ENCODE measurements at regions not wholly inside any gene's neighbourhood (a gene's known extent, or its start where the extent isn't known, plus 50 kb on each side); places are given as distances from the start of the nearest gene placed in this dataset.

GRCh38 chr9:96038271-96038670, 162.8 kb downstream of the ERCC6L2 start:
- DNase-seq (ENCODE audit: low spot score): no peak

GRCh38 chr9:96034553-96035122, 159.1 kb downstream of the ERCC6L2 start:
- no peak for DNase-seq (ENCODE audit: low spot score)

GRCh38 chr9:96033896-96034295, 158.4 kb downstream of the ERCC6L2 start:
- DNase-seq (ENCODE audit: low spot score): no peak

GRCh38 chr9:96031916-96032534, 156.5 kb downstream of the ERCC6L2 start:
- DNase-seq (ENCODE audit: low spot score): no peak

DNA sequence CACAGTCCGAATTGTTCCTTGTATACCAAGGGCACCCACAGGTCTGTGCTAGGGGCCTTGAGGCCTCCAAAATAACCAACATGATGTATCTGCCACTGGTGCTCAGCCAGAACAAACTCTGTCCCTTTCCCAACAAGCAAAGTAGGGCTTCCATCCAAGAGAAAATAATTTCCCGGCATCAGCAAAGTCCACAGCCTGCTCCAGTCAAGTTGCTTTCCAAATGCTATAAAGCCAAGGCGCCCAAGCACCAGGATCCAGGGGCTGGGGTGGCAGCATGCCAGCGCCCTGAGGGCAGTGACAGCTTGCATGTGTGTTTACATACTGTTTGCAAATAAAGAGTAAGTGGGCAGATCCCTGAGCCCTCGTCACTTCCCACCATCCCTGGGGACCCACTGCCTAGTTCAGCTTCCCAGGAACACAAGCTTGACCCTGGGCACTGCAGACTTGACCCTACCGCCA, 155.9 kb downstream of the ERCC6L2 start:
- no peak for DNase-seq (ENCODE audit: low spot score)

GRCh38 chr9:96029722-96030530, 154.4 kb downstream of the ERCC6L2 start:
- DNase-seq (ENCODE audit: low spot score): no peak

DNA sequence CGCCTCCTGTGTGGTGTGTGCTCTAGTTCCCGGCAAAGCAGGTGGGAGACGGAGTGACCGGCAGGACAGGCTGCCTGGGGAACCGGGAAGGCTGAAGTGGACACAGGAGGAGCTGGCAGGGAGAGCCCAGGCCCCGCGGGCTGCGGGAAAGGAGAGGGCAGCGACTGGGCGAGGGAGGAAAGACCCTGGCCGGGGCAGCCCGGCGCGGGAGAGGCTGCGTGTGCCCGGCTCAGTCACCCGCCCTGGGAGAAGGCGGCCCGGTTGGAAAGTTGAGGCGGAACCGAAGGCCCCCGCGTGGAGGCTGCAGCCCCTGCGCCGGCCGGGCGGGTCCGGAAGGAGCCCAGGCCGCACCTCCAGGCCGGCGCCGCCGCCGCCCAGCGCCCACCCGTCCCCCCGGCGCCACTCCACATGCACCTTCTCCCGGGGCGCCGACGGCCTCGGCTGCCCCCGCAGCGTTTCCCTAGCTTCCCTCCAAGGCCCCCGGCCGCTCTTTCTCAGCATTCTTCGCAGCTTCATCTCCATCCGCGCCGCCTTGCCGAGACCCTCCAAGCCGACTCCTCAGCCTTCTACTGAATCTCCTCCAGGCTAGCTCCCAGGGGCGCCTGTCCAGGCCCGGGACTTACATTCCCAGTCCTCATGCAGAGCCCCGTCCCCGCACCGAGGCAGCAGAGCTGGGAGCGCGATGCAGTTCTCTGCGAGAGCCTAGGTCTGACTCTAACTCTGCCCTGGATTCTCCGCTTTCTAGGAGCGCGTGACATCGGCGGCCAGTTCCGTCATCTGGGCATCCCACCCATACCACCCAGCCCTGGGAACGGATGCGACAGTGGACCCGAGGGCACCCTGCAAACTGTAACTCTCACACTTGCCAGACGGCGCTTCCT, 152.0 kb downstream of the ERCC6L2 start:
- DNase-seq (ENCODE audit: low spot score): no peak

DNA sequence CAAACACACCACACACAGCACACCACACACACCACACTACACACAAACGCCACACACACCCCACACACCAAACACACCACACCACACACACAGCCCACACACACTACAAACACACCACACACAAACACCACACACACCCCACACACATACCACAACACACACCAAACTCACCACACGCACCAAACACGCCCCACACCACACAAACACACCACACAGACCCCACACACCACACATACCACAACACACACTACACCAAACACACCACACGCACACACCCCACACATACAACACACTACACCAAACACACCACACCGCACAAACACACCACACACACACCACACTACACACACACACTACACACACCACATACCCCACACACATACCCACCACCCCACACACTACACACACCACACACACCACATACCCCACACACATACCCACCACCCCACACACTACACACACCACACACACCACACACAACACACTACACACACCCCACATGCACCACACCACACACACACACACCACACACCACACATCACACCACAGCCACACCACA, 151.2 kb downstream of the ERCC6L2 start:
- no peak for DNase-seq (ENCODE audit: low spot score)

- DNase-seq (ENCODE audit: low spot score): no peak
These were observed 150.6 kb downstream of the ERCC6L2 start for GRCh38 chr9:96025995-96026602.

DNA sequence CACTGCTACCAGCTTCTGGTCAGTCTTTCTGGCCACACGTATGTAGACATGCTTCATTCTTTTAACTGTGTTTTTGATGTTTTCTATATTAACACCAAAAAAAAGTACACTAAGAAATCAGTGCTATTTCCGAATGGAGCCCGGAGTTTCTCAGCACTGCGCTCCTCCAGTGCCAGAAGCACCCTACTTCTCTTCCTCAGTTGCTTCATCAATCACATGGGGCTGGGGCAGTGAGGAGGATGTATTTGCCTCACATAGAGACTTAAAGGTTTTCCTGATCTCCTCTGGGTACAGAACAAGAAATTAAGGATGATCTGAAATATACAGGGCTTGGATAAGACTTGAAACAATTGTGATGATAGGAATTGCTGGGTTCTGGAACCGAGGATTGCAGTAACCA, 148.0 kb downstream of the ERCC6L2 start:
- no peak for DNase-seq (ENCODE audit: low spot score)

- DNase-seq (ENCODE audit: low spot score): no peak
These were observed 147.1 kb downstream of the ERCC6L2 start for GRCh38 chr9:96022445-96023051.

GRCh38 chr9:96021551-96022444, 146.3 kb downstream of the ERCC6L2 start:
- DNase-seq (ENCODE audit: low spot score): no peak

DNA sequence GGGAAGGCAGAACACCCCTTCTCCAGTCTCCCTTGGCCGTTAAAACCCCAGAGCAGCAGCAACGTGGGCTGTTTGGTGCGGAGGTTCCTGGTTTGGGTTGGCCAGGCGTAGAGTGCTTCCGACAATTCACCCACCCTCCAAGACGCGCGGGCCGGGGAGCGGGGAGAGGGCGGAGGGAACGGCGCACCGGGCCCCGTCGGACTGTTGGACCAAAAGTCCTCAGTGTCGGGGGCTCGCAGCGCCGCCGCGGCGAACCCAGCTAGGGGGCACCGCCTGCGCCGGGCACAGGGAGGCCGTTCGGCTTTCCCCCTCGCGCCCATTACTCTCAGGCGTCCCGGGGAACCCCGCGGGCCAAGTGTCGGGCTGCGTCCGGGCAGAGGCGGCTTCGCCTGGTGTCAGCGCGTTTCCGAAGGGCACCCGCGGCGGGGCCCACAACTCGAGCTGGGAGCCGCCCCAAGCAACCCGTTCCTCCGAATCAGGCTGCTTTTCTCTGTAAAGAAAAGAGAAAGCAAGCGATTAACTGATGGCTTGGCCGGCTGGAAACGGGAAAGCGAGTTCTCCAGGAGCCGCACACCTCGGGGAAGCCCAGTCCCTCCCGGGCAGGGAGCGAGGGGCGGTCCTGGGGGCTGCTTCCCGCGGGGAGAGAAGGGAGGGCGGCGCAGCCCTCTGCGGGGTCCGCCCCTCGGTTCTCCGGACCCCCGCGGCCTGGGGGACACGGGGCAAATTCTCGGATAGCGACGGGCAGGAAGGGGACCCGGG, 145.5 kb downstream of the ERCC6L2 start:
- no peak for DNase-seq (ENCODE audit: low spot score)

- no peak for DNase-seq (ENCODE audit: low spot score)
These were observed 144.9 kb downstream of the ERCC6L2 start for GRCh38 chr9:96020300-96020791.

Data from A172 (cell line).